ENCODE measurements at regions not wholly inside any gene's neighbourhood (a gene's known extent, or its start where the extent isn't known, plus 50 kb on each side); places are given as distances from the start of the nearest gene placed in this dataset.

DNA sequence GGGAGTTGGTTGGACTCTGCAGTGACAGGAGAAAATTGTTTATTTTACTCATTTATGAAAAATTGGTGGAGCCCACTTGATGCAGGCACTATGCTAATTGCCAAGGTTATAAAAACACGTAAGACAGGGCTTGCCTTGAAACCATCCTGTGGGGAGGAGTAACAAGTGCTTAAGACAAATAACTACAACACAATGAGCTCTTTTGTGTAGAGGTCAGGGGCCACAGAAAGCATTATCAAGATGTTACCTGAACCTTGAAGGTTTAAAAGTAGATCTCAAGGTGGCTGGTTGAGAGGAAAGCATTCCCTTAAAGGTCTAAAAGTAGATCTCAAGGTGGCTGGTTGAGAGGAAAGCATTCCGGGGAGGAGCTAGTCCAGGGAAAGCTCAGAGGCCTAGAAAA lies 381.8 kb upstream of the POU3F3 start:
- H3K27ac ChIP-seq: no peak overlapping the region
- no peak for TF ChIP-seq ZFX (IDR thresholded peaks at IDR 0.05; ENCODE audit: borderline replicate concordance)
- TF ChIP-seq, protein P1, sequence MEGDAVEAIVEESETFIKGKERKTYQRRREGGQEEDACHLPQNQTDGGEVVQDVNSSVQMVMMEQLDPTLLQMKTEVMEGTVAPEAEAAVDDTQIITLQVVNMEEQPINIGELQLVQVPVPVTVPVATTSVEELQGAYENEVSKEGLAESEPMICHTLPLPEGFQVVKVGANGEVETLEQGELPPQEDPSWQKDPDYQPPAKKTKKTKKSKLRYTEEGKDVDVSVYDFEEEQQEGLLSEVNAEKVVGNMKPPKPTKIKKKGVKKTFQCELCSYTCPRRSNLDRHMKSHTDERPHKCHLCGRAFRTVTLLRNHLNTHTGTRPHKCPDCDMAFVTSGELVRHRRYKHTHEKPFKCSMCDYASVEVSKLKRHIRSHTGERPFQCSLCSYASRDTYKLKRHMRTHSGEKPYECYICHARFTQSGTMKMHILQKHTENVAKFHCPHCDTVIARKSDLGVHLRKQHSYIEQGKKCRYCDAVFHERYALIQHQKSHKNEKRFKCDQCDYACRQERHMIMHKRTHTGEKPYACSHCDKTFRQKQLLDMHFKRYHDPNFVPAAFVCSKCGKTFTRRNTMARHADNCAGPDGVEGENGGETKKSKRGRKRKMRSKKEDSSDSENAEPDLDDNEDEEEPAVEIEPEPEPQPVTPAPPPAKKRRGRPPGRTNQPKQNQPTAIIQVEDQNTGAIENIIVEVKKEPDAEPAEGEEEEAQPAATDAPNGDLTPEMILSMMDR (IDR thresholded peaks at IDR 0.05): no peak

DNA sequence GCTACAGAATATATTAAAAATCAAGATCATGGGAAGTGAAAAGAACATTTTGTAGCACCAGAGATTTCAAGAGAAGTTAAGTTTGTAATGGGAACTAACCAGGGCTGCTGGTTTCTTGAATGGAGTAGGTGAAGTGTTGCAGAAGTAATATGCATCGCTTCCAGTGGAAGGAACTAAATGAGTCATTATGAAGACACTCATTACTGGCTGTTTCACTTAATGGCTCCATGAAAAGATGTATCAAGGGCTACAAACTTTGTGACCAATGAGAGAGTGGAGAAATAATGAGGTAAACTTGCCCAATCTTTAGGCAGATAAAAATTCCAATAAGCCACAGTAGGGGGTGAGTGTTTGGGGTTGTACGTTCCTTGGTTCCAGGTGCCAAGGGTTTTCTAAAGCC lies 380.4 kb upstream of the POU3F3 start:
- TF ChIP-seq, protein P1 (IDR thresholded peaks at IDR 0.05): no peak
- no peak for TF ChIP-seq ZFX (IDR thresholded peaks at IDR 0.05; ENCODE audit: borderline replicate concordance)
- H3K27ac ChIP-seq: no peak overlapping the region

DNA sequence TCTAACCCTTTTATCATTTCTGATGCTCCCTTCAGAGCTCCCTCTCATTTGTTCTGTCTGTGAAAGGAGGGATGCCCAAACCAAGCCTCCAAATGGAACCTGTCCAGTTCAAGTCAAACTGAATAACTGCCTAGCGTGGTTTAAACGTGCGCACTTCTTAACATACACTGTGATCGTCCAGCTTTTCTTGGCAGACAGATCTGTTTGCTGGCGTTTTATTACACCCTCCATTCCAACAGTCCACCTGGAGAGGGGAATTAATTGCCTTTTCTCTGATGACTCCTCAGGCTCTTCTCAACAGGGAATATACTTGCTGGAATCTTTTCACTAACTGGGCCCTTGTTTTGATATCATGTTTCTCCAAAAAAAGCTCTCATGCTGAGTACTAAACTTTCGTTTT lies 379.2 kb upstream of the POU3F3 start:
- no peak overlapping the region for H3K27ac ChIP-seq
- TF ChIP-seq ZFX (IDR thresholded peaks at IDR 0.05; ENCODE audit: borderline replicate concordance): no peak
- TF ChIP-seq, protein P1 (IDR thresholded peaks at IDR 0.05): no peak

DNA sequence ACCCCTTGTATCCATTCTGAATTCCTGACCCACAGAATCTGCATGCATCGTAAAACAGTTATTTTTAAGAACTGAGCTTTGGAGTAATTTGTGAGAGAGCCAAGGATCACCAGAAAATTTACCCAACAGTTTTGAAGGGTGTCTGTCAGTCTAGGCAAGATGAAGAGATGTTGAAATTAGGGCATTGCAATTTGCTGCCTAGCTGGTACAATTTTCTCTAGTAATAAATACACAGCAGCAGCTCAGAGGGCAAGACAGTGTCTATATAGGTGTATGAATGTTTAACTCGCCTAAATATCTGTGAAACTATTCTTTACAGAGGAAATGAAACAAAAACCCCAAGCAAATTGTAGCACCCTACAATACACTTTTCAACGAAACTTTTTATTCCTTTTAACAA lies 377.8 kb upstream of the POU3F3 start:
- TF ChIP-seq ZFX (IDR thresholded peaks at IDR 0.05; ENCODE audit: borderline replicate concordance): no peak
- TF ChIP-seq, protein P1 (IDR thresholded peaks at IDR 0.05): no peak
- 0 out of 2 replicates have a peak overlapping the region, but pooled peaks have one; percentile 3 for H3K27ac ChIP-seq

DNA sequence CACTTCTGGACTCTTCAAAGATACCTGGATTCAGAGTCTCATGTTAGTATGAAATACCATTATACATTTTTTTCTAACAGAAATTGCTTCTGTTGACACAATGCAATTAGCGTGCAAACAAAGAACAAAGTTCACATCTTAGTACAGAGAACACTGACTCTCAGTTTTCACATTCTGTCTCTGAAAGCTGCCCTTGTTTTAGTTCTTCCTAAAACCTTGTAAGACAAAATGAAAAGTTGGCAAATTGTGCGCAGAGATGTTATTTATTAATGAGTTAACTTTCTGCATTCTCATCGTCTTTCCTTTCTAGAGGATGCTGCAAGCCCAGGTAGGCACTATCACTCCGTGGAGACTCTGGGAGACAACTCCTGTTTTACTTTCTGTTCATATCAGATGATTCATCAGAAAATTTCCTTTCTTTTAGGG lies 377.3 kb upstream of the POU3F3 start:
- TF ChIP-seq, protein P1 (IDR thresholded peaks at IDR 0.05): no peak
- no peak for TF ChIP-seq ZFX (IDR thresholded peaks at IDR 0.05; ENCODE audit: borderline replicate concordance)
- peak overlapping the region; percentile 3; the same call in 1 of the 2 replicates for H3K27ac ChIP-seq

DNA sequence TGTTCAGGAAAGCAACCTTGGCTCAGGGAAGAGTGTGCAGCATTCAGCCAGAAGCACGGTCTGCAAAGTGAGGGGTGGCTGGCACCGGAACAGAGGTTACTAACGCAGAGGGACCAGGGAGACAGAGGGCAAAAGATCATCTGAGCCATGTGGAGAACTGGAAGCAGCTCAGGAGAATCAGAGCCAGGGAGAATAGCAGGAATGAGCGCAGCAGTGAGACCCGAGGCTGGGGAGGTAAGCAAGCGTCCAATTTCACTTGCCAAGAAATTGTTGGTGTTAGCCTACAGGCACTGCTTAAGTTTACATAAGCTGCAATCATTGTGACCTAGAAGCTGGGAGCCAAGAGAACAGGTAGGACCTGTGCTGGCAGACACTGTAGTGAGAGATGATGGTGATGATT lies 372.6 kb upstream of the POU3F3 start:
- no peak overlapping the region for H3K27ac ChIP-seq

DNA sequence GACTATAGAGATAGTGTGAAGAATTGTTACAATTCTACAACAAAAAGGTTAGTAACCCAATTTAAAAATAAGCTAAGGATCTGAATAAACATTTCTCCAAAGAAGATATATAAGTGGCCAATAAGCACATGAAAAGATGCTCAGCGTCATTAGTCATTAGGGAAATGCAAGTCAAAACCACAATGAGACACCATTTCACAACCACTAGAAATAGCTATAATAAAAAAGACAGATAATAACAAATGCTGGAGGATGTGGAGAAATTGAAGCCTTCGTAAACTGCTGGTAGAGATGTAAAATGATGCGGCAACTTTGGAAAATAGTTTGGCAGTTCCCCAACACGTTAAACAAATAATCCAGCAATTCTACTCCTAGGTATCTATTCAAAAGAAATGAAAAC lies 366.5 kb upstream of the POU3F3 start:
- no peak overlapping the region for H3K27ac ChIP-seq
- TF ChIP-seq, protein P1 (IDR thresholded peaks at IDR 0.05): no peak
- no peak for TF ChIP-seq ZFX (IDR thresholded peaks at IDR 0.05; ENCODE audit: borderline replicate concordance)

More for the DNA sequence above, 372.6 kb upstream of the POU3F3 start:
- TF ChIP-seq, protein P1 (IDR thresholded peaks at IDR 0.05): no peak

Data from 22Rv1 (cell line).